NOMO-1 treated with dmso at 0.1 percent for 144 hours (cell line): ENCODE measurements at regions not wholly inside any gene's neighbourhood (a gene's known extent, or its start where the extent isn't known, plus 50 kb on each side); places are given as distances from the start of the nearest gene placed in this dataset.
"Not testable (repeated sequence)": the region's sequence is repeated elsewhere in the genome, so short reads cannot be mapped to it uniquely, and the experiment has no call there.

Source experiments
- DNase-seq: peaks from one replicate; lab custom pipeline; 2025; ENCODE audit not compliant: unreplicated experiment; lab: John Stamatoyannopoulos, UW

- no peak for DNase-seq
Measured at GRCh38 chr13:81017513-81018152, 676.7 kb upstream of the SPRY2 start.

GRCh38 chr13:81012031-81012430 lies 671.1 kb upstream of the SPRY2 start:
- no peak for DNase-seq

GRCh38 chr13:81001828-81002385 lies 661.0 kb upstream of the SPRY2 start:
- DNase-seq = no peak

GRCh38 chr13:80998603-80999002 lies 657.7 kb upstream of the SPRY2 start:
- not testable (repeated sequence) for DNase-seq

GRCh38 chr13:80989747-80990146 lies 648.8 kb upstream of the SPRY2 start:
- DNase-seq = no peak

- no peak for DNase-seq
Measured at GRCh38 chr13:80989241-80989640, 648.3 kb upstream of the SPRY2 start.

- no peak for DNase-seq
Measured at GRCh38 chr13:80988391-80989151, 647.6 kb upstream of the SPRY2 start.

GRCh38 chr13:80979035-80979641 lies 638.2 kb upstream of the SPRY2 start:
- peak; percentile 28 for DNase-seq

- no peak for DNase-seq
Measured at GRCh38 chr13:80977168-80977567, 636.2 kb upstream of the SPRY2 start.

GRCh38 chr13:80975903-80976302 lies 635.0 kb upstream of the SPRY2 start:
- no peak for DNase-seq

- DNase-seq = no peak
Measured at GRCh38 chr13:80973721-80974120, 632.8 kb upstream of the SPRY2 start.

- no peak for DNase-seq
Measured at GRCh38 chr13:80972857-80973478, 632.0 kb upstream of the SPRY2 start.

- DNase-seq = no peak
Measured at GRCh38 chr13:80965097-80965496, 624.2 kb upstream of the SPRY2 start.

- DNase-seq = no peak
Measured at GRCh38 chr13:80962855-80963254, 621.9 kb upstream of the SPRY2 start.

- DNase-seq = no peak
Measured at GRCh38 chr13:80962173-80962572, 621.2 kb upstream of the SPRY2 start.

GRCh38 chr13:80957019-80957655 lies 616.2 kb upstream of the SPRY2 start:
- no peak for DNase-seq

- DNase-seq = no peak
Measured at GRCh38 chr13:80955501-80955900, 614.6 kb upstream of the SPRY2 start.

GRCh38 chr13:80952158-80952557 lies 611.2 kb upstream of the SPRY2 start:
- DNase-seq = no peak

- DNase-seq = no peak
Measured at GRCh38 chr13:80946008-80946802, 605.3 kb upstream of the SPRY2 start.

GRCh38 chr13:80945328-80945727 lies 604.4 kb upstream of the SPRY2 start:
- DNase-seq = no peak
